Astrocyte (in vitro differentiated cells and primary cell): ENCODE measurements at regions not wholly inside any gene's neighbourhood (a gene's known extent, or its start where the extent isn't known, plus 50 kb on each side); places are given as distances from the start of the nearest gene placed in this dataset.

Experiments
- DNase-seq: peaks from one replicate; pipeline ENCODE4 v3.0.0-alpha.2; 2010; ENCODE audit warnings: low read depth
- FAIRE-seq: peaks from 2 replicates; lab custom pipeline; 2011; peaks lifted over from hg19 to GRCh38; lab: Jason Lieb, UNC
- H2AFZ ChIP-seq: 2 replicates; pipeline ENCODE4 v1.6.0; 2012; ENCODE audit warnings: low read depth, low read length, inconsistent platforms
- H3K27ac ChIP-seq: 2 replicates; pipeline ENCODE4 v1.5.1; 2011; ENCODE audit warnings: low read depth, low read length, inconsistent platforms
- H3K27me3 ChIP-seq: 2 replicates; pipeline ENCODE4 v1.6.0; 2011; ENCODE audit warnings: low read length, inconsistent platforms; ENCODE audit not compliant: insufficient read depth
- H3K36me3 ChIP-seq: 2 replicates; pipeline ENCODE4 v1.5.1; 2011; ENCODE audit warnings: low read length, inconsistent platforms; ENCODE audit not compliant: insufficient read depth
- H3K4me1 ChIP-seq: 2 replicates; pipeline ENCODE4 v1.5.1; 2011; ENCODE audit warnings: low read length, inconsistent platforms; ENCODE audit not compliant: insufficient read depth
- H3K4me2 ChIP-seq: 2 replicates; pipeline ENCODE4 v1.6.0; 2012; ENCODE audit warnings: low read length, inconsistent platforms
- H3K4me3 ChIP-seq: 2 replicates; pipeline ENCODE4 v1.5.1; 2011; ENCODE audit warnings: low read depth, mild to moderate bottlenecking, low read length, inconsistent platforms; ENCODE audit not compliant: insufficient read depth
- H3K79me2 ChIP-seq: 2 replicates; pipeline ENCODE4 v1.6.0; 2012; ENCODE audit warnings: mild to moderate bottlenecking, low read length, inconsistent platforms; ENCODE audit not compliant: insufficient read depth
- H3K9ac ChIP-seq: 2 replicates; pipeline ENCODE4 v1.6.0; 2012; ENCODE audit warnings: mild to moderate bottlenecking, low read length, inconsistent platforms
- H3K9me3 ChIP-seq: 2 replicates; pipeline ENCODE4 v1.5.1; 2012; ENCODE audit warnings: low read depth, mild to moderate bottlenecking, low read length, inconsistent platforms; ENCODE audit not compliant: insufficient read depth
- H4K20me1 ChIP-seq: 2 replicates; pipeline ENCODE4 v1.6.0; 2012; ENCODE audit warnings: low read length, inconsistent platforms; ENCODE audit not compliant: insufficient read depth
- H3K27ac Mint-ChIP-seq: one replicate; pipeline ENCODE4 v1.8.0; 2021; ENCODE audit warnings: mild to moderate bottlenecking, mixed read lengths; ENCODE audit not compliant: unreplicated experiment
- H3K27me3 Mint-ChIP-seq: one replicate; pipeline ENCODE4 v1.8.0; 2021; ENCODE audit warnings: low read depth, mixed read lengths; ENCODE audit not compliant: unreplicated experiment
- H3K36me3 Mint-ChIP-seq: one replicate; pipeline ENCODE4 v1.8.0; 2021; ENCODE audit warnings: low read depth, mixed read lengths; ENCODE audit not compliant: unreplicated experiment
- H3K4me1 Mint-ChIP-seq: one replicate; pipeline ENCODE4 v1.8.0; 2021; ENCODE audit warnings: low read depth, mixed read lengths; ENCODE audit not compliant: unreplicated experiment
- H3K4me3 Mint-ChIP-seq: one replicate; pipeline ENCODE4 v1.8.0; 2021; ENCODE audit warnings: mild to moderate bottlenecking, moderate library complexity, mixed read lengths; ENCODE audit not compliant: unreplicated experiment
- H3K9me3 Mint-ChIP-seq: one replicate; pipeline ENCODE4 v1.8.0; 2021; ENCODE audit warnings: mild to moderate bottlenecking, mixed read lengths; ENCODE audit not compliant: unreplicated experiment
- CTCF ChIP-seq: IDR thresholded peaks from 2 replicates; pipeline ENCODE4 v1.5.1; 2011; ENCODE audit warnings: low read depth, mild to moderate bottlenecking, inconsistent platforms, low read length, moderate library complexity; ENCODE audit not compliant: insufficient read depth
- EZH2 ChIP-seq: IDR thresholded peaks from 2 replicates; pipeline ENCODE4 v1.6.1; 2012; ENCODE audit warnings: mild to moderate bottlenecking, low read length, inconsistent platforms; ENCODE audit not compliant: insufficient read depth

DNA sequence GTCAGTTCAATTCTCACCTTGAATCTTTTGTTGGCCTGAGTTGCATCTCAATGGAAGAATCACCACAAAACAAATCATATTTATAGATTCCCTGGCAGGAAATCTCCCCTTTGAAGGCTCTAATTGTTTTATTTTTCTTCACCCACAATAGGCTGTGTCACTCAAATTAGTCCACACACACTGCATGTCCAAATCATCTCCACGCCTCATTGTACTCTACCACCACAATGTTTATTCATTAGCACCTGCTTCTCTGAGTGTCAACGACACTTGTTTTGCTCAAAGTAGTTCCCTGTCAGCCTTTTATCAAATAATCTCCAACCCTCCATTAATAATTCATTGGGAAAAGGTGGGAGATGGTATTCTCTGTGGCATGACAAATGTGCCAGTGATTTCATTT is 164.3 kb downstream of the ABCC12 start:
- peaks cover 4% of the 10 kb centered on the region for H3K27me3 ChIP-seq
- no peaks in the 10 kb centered on the region for H3K4me1 ChIP-seq
- H3K27ac Mint-ChIP-seq = no peak overlapping the region
- H3K9me3 Mint-ChIP-seq = no peaks in the 10 kb centered on the region
- H3K4me3 ChIP-seq = no peak overlapping the region
- H3K36me3 ChIP-seq = no peaks in the 10 kb centered on the region
- DNase-seq (no peak), FAIRE-seq (no peak)
- no peaks in the 10 kb centered on the region for H3K36me3 Mint-ChIP-seq
- H3K9ac ChIP-seq = no peak overlapping the region
- no peak overlapping the region for H2AFZ ChIP-seq
- H3K27me3 Mint-ChIP-seq = peaks cover 5% of the 10 kb centered on the region
- H3K79me2 ChIP-seq = no peaks in the 10 kb centered on the region
- no peak overlapping the region for H3K4me3 Mint-ChIP-seq
- no peaks in the 10 kb centered on the region for H4K20me1 ChIP-seq
- H3K4me1 Mint-ChIP-seq = no peaks in the 10 kb centered on the region
- H3K4me2 ChIP-seq = no peak overlapping the region
- TF ChIP-seq EZH2 = no peak
- no peak for TF ChIP-seq CTCF
- no peak overlapping the region for H3K27ac ChIP-seq
- H3K9me3 ChIP-seq = no peaks in the 10 kb centered on the region

- FAIRE-seq = no peak
- no peak overlapping the region for H2AFZ ChIP-seq
- H3K4me3 Mint-ChIP-seq = no peak overlapping the region
These were observed 165.1 kb downstream of the ABCC12 start for GRCh38 chr16:47990676-47991075.

DNA sequence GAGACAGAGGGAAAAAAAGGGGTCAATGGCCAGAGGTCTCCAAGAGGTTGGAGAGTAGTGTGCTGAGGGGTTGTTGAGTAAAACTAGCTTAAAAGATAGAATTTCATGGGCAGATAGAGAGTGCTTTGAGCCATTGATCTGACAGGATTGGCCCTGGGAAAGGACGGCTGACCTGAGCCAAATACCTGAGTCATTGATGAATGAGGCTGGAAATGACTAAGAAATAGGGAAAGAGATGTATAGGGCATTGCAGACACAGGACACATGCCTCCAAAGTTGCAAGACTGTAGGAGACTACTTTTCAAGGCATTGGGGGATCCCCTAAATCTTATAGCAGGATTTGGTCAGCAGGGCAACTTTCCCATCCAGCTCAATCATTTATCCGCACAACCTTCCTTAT is 168.7 kb downstream of the ABCC12 start:
- Mint-ChIP-seq H3K27ac (no peak overlapping the region), H3K27me3 (peaks cover 8% of the 10 kb centered on the region), H3K9me3 (peaks cover 4% of the 10 kb centered on the region), H3K36me3 (no peaks in the 10 kb centered on the region), H3K4me1 (peaks cover 4% of the 10 kb centered on the region), H3K4me3 (no peak overlapping the region)
- Histone ChIP-seq H3K9me3 (no peaks in the 10 kb centered on the region), H3K36me3 (no peaks in the 10 kb centered on the region), H4K20me1 (no peaks in the 10 kb centered on the region), H3K9ac (no peak overlapping the region), H3K27ac (no peak overlapping the region), H3K4me2 (no peak overlapping the region), H3K4me1 (no peaks in the 10 kb centered on the region), H3K79me2 (no peaks in the 10 kb centered on the region), H2AFZ (no peak overlapping the region), H3K4me3 (no peak overlapping the region), H3K27me3 (peaks cover 4% of the 10 kb centered on the region)
- TF ChIP-seq CTCF (no peak), EZH2 (no peak)
- no peak for FAIRE-seq
- DNase-seq = no peak

More at GRCh38 chr16:47990676-47991075, 165.1 kb downstream of the ABCC12 start:
- Mint-ChIP-seq H3K27ac (no peak overlapping the region), H3K27me3 (peaks cover 8% of the 10 kb centered on the region), H3K4me1 (no peaks in the 10 kb centered on the region), H3K9me3 (no peaks in the 10 kb centered on the region), H3K36me3 (no peaks in the 10 kb centered on the region)
- DNase-seq = no peak
- peaks cover 4% of the 10 kb centered on the region for H3K27me3 ChIP-seq
- H3K4me2 ChIP-seq = no peak overlapping the region
- H3K9ac ChIP-seq = no peak overlapping the region
- no peaks in the 10 kb centered on the region for H3K9me3 ChIP-seq
- H3K79me2 ChIP-seq = no peaks in the 10 kb centered on the region
- no peak overlapping the region for H3K4me3 ChIP-seq
- no peaks in the 10 kb centered on the region for H3K36me3 ChIP-seq
- H3K4me1 ChIP-seq = no peaks in the 10 kb centered on the region
- TF ChIP-seq CTCF (no peak), EZH2 (no peak)
- no peaks in the 10 kb centered on the region for H4K20me1 ChIP-seq
- H3K27ac ChIP-seq = no peak overlapping the region
